ENCODE measurements at regions not wholly inside any gene's neighbourhood (a gene's known extent, or its start where the extent isn't known, plus 50 kb on each side); places are given as distances from the start of the nearest gene placed in this dataset.
A peak's percentile ranks its signal among the peaks of the same experiment; 100 is the strongest.

DNA sequence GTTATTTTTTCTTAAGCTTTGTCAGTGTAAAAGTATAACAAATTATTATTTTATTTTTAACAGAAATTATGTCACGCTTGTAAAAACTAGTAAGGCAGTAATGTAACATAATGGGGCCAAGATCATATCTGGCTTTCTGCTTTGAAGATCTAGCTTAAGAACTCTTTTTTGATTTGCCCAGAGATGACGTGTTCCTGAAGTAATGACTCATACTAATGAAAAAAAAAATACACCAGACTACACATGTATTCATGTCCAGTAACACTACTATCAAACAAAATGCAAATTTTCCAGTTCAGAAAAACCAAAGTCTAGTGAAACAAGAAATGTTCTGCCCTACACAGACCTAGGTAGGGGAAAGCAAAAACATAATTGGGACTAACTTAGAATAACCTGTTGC, 432.2 kb upstream of the ATXN7L3B start:
- H3K27ac ChIP-seq: no peak overlapping the region
- TF ChIP-seq, protein P1, sequence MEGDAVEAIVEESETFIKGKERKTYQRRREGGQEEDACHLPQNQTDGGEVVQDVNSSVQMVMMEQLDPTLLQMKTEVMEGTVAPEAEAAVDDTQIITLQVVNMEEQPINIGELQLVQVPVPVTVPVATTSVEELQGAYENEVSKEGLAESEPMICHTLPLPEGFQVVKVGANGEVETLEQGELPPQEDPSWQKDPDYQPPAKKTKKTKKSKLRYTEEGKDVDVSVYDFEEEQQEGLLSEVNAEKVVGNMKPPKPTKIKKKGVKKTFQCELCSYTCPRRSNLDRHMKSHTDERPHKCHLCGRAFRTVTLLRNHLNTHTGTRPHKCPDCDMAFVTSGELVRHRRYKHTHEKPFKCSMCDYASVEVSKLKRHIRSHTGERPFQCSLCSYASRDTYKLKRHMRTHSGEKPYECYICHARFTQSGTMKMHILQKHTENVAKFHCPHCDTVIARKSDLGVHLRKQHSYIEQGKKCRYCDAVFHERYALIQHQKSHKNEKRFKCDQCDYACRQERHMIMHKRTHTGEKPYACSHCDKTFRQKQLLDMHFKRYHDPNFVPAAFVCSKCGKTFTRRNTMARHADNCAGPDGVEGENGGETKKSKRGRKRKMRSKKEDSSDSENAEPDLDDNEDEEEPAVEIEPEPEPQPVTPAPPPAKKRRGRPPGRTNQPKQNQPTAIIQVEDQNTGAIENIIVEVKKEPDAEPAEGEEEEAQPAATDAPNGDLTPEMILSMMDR (IDR thresholded peaks at IDR 0.05): no peak
- TF ChIP-seq ZFX (IDR thresholded peaks at IDR 0.05; ENCODE audit: borderline replicate concordance): no peak

DNA sequence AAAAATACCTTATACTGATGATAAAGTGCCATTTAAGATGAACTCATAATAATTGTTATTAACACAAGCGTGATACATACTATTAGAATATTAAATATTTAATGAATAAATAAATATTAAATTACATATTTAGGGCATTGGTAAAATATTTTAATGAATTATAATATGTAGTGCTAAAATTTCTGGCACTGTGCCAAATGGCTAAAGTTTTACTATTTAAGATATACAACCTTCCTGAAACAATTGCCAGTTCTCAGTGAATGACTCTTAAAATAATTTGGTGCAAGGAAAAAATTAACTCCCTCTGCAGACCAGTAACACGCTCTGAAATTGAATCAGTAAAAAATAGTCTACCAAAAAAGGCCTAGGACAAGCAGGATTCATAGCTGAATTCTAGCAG, 428.9 kb upstream of the ATXN7L3B start:
- TF ChIP-seq ZFX (IDR thresholded peaks at IDR 0.05; ENCODE audit: borderline replicate concordance): no peak
- TF ChIP-seq, protein P1 (IDR thresholded peaks at IDR 0.05): no peak
- H3K27ac ChIP-seq: no peak overlapping the region

DNA sequence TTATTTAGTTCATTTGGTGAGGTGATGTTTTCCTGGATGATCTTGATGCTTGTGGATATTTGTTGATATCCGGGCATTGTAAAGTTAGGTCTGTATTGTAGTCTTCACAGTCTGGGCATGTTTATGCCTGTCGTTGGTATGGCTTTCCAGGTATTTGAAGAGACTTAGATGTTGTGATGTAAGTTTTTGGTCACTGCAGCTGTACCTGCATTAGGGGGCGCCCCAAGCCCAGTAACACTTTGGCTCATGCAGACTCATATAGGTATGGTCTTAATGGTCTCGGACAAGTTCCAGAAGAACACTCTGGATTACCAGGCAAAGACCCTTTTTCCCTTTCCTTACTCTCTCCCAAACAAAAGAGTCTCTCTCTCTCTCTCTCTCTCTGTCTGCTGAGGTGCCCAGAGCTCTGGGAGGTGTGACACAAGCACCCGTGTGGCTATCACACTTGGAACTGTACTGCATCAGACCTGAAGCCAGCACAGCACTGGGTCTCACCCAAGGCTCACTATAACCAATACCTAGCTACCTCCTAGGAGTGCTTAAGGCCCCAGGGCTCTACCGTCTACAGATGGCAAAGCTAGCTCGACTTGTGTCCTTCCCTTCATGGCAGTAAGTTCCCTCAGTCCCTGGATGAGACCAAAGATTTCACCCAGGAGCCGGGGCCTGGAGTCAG, 425.8 kb upstream of the ATXN7L3B start:
- H3K27ac ChIP-seq: no peak overlapping the region
- TF ChIP-seq, protein P1 (IDR thresholded peaks at IDR 0.05): peak; percentile 54
- no peak for TF ChIP-seq ZFX (IDR thresholded peaks at IDR 0.05; ENCODE audit: borderline replicate concordance)

DNA sequence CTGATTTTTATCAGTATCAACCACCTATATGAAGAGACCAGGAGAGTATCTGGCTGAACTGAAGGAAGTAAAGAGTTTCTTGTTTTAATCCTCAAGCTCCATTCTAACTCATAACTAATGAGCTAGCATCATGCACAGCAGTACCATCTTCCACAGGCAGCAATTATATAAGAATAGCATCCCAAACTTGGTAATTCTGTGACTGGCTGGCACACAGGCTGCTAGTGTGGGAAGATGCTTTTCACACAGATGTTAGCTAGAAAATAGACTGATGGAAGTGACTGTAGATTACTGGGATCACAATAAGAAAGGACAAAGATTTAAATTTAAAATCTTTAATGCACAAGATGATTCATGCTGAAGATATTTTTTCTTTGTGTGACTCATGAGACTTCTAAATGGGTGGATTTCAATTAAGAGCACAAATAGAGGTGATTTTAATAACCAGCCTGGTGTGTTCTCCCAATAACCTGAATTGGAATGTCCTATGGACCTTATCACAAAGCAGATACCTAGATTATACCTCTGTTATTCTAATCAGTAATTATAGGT, 417.7 kb upstream of the ATXN7L3B start:
- TF ChIP-seq, protein P1 (IDR thresholded peaks at IDR 0.05): no peak
- no peak for TF ChIP-seq ZFX (IDR thresholded peaks at IDR 0.05; ENCODE audit: borderline replicate concordance)
- no peak overlapping the region for H3K27ac ChIP-seq

DNA sequence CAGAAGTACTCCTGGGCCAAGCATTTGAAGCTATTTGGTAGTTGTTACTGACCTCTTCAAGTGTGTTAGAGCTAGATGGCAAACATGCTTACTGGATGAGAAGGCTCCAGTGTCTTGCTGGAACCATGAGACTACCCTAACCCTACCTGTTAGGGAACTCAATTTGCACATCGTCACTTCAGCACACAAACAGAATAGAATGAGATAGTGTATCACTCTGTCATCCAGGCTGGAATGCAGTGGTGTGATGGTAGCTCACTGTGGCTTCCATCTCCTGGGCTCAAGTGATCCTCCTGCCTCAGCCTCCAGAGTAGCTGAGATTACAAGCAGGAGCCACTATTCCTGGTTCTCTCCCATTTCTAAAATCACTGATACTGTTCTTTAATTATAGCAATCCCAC, 417.0 kb upstream of the ATXN7L3B start:
- no peak for TF ChIP-seq ZFX (IDR thresholded peaks at IDR 0.05; ENCODE audit: borderline replicate concordance)
- TF ChIP-seq, protein P1 (IDR thresholded peaks at IDR 0.05): no peak
- no peak overlapping the region for H3K27ac ChIP-seq

DNA sequence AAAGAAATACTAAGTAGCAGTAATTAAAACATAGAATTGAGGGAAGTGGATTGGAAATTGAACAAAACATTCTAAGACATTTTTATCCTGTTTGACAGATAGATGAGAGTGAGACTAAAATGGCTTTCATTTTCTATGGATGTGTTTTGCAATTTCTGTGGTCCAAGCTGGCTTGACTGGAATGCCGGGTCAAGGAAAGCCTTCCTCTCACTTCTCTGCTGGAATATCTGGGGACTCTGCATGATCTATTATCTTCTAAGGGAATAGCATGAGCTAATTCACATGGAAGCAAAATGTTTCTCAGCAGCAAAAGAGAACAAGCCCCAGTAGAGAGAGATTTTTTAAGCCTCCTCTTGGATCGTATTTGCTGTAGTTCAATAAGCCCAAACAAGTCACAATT, 407.9 kb upstream of the ATXN7L3B start:
- H3K27ac ChIP-seq: no peak overlapping the region
- TF ChIP-seq, protein P1 (IDR thresholded peaks at IDR 0.05): no peak
- TF ChIP-seq ZFX (IDR thresholded peaks at IDR 0.05; ENCODE audit: borderline replicate concordance): no peak

DNA sequence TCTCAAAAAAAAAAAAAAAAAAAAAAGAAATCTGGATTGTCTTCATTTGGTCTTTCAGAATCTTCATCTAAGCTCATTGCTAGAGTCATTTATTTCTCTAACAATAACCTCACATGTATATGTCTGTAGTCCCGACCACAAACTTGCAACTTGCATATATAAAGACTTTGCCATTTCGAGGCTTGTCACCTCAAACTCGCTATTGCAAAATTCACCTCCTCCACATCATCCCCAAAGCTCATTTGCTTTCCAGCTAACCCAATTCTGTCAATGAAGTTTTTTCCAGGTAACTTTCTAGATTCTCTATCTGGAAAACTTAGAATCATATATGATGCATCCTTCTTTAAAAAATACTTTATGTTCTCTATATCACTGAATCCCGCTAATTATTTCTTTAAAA, 393.2 kb upstream of the ATXN7L3B start:
- no peak overlapping the region for H3K27ac ChIP-seq
- TF ChIP-seq ZFX (IDR thresholded peaks at IDR 0.05; ENCODE audit: borderline replicate concordance): no peak
- TF ChIP-seq, protein P1 (IDR thresholded peaks at IDR 0.05): no peak
